PC-9 (cell line): ENCODE measurements at regions not wholly inside any gene's neighbourhood (a gene's known extent, or its start where the extent isn't known, plus 50 kb on each side); places are given as distances from the start of the nearest gene placed in this dataset.

Experiments
- CTCF ChIP-seq: fragments of 200-600 bp; sonication (generic); conservative IDR thresholded peaks from 2 replicates; pipeline ENCODE4 v1.6.1; 2017; ENCODE audit warnings: mixed run types, antibody characterized with exemption, mild to moderate bottlenecking, moderate library complexity
- EZH2 ChIP-seq: fragments of 200-600 bp; sonication (generic); IDR thresholded peaks from 2 replicates; pipeline ENCODE4 v1.8.0; 2017; ENCODE audit warnings: antibody characterized with exemption, low read depth

DNA sequence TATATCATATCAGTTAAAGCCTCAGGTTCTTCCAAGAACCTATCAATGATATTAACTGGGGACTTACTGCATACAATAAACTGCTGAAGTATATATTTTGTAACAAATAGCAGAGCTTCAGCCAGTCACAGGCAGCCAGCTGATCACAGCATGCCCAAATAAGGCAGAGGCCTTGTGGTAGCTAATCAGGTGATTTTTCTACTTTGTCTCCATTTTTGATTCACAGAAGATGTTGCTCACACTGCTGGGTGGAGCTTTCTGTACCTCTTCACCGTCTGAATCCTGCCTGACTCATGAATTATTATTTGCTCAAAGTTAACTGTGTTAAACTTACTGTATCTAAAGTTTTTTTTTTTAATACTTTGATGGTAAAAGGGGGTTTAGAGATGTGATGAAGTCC is 357.4 kb downstream of the PSAT1 start:
- no peak for TF ChIP-seq CTCF
- no peak for TF ChIP-seq EZH2
